HG02571 (cell line): ENCODE measurements at regions not wholly inside any gene's neighbourhood (a gene's known extent, or its start where the extent isn't known, plus 50 kb on each side); places are given as distances from the start of the nearest gene placed in this dataset.

Experiments used
- ATAC-seq: cut with Tn5 transposase; IDR thresholded peaks from one replicate; pipeline ENCODE4 v1.9.1; 2021; ENCODE audit warnings: mild to moderate bottlenecking, moderate library complexity; ENCODE audit not compliant: unreplicated experiment

DNA sequence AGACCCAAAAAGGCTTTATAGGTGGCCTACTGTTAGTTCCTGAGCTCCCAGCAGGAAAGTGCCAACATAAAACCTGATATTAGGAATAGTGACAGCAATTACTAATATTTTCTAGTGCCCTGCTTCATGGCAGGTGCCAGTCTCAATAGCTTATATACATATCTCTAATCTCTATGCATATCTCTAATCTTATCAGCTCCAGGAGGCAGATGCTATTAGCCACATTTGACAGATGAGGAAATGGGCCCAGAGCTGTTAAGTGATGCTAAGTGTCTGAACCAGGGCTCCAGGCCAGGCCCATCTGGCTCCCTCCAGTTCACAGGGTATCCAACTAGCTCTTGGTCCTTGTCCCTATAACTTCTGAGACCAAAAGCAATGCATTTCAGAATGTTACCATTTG is 142.5 kb downstream of the CHIC2 start:
- ATAC-seq: no peak

DNA sequence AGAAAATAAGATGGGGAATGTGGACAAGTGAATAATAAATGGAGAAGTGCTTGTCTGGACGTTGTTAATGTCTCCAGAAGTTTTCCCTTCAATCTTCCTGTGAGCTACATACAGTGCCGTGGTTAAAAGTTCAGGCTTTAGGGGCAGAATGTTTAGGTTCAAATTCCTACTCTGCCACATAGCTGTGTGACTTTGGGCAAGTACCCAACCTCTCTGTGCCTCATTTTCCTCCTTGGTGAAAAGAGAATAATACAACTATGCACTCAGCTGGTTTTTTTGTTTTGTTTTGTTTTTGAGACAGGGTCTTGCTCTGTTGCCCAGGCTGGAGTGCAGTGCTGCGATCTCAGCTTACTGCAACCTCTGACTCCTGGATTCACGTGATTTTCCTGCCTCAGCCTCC is 143.5 kb downstream of the CHIC2 start:
- ATAC-seq: no peak

DNA sequence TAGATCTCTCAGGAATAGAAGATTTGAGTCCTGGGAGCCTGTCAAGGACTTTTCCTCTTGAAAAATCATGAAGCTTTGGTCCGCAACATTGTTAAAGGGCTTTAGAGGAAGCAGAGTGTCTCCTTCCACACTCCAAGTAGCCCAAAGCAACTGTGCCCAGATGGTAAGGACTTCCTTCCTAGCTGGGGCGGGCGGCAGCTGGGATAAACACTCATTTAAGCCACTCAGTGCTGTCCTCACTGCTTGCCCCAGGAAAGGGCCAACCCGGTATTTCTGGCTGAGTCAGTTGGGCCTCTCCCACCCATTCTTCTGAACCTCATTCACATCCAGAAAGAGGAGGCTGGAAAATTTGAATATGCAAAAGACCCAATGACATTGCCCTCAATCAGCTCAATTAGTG is 144.3 kb downstream of the CHIC2 start:
- no peak for ATAC-seq

DNA sequence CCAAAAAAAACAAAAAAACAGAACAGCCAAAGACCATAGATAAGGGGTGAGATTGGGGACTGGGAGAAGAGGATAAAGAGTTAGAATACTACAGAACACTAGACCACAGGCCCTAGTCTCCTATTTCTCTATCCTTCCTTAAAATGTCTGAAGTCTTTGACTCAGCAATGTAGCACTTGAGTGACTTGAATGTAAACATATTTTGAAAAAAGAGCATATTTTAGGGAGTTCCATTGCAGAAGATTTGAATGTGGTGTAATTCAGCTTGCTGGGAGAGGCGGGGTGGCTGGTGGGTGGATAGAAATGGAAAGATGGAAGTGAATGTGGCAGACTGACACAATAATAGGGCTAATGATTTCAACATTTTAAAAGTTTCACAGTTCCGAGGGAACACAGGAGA is 144.9 kb downstream of the CHIC2 start:
- ATAC-seq: no peak

DNA sequence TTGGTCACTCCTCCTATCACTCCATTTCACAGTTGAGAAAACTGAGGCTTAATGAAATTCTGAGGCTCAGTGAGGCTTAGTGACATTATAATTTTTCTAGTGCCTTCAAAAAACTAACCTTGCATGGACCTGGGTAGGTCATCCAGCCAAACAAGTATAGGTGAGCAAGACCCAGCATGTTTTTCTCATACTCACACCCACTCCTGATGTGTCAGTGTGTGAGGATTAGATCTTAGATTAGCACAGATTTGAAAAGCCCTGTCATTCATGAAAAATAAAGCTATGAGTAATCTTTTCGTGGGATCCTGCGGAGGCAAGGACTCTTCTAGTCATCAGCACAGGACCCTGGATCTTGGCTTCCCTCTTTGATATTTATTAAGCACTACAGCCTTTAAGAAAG is 146.7 kb downstream of the CHIC2 start:
- ATAC-seq: no peak

DNA sequence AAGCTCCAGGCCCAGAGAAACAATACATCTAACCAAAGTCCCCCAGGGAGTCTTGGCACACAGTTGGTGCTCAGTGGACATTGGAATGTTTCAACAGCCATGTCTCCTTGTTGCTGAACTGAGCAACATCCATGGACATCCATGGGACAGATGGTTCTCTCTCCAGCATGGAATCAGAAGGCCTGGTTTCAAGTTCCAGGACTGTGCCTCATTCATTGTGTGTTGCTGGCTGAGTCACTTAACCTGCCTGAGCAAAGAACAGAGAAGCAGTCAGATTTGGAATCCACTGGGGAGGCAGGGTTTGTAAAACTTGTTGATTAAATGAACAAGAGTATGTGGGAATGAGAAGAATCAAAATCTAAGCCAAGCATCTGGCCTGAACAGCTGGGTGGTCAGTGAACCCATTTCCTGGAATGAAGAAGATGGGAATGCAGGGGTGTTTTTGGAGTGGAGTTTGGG is 147.9 kb downstream of the CHIC2 start:
- no peak for ATAC-seq

DNA sequence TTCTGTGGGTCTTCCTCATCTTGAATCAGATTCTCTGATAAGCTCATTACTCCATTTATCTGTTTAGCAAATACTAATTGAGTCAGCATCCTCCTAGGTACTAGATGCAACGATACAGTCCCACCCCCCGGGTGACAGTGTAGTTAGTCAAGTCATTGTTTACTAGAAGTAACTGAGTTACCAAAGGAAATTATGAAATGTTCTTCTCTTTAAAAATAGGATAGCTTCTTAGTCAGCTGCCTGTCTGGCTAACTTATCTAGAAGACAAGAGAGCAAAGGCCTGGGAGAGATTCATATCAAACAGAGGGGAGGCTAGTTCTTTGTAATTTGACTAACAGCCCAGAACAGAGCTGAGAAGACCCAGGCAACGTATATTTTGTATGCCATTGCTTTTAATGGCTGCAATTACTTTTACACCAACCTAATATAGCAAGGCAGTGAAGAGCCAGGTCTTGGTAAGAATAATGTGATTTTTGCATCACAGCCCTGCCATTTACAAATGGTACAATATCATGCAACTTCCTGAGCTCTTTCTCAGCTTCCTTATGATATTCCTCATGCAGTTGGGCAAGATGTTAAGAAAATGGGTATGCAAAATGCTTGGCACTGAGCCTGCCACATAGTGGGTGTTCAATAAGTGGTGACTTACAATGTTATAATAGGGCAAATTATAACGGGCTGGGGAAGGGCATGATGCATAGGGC is 149.9 kb downstream of the CHIC2 start:
- ATAC-seq: no peak

DNA sequence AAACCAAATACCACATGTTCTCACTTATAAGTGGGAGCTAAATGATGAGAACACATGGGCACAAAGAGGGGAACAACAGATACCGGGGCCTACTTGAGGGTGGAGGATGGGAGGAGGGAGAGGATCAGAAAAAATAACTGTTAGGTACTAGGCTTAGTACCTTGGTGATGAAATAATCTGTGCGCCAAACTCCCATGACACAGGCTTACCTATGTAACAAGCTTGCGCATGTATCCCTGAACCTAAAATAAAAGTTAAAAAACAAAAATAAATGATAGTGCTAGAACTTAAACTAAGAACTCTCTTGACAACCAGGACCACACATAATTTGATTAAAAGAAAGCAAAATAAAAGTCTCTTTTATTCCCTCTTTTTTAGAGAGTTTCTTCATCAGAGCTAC is 150.6 kb downstream of the CHIC2 start:
- no peak for ATAC-seq

DNA sequence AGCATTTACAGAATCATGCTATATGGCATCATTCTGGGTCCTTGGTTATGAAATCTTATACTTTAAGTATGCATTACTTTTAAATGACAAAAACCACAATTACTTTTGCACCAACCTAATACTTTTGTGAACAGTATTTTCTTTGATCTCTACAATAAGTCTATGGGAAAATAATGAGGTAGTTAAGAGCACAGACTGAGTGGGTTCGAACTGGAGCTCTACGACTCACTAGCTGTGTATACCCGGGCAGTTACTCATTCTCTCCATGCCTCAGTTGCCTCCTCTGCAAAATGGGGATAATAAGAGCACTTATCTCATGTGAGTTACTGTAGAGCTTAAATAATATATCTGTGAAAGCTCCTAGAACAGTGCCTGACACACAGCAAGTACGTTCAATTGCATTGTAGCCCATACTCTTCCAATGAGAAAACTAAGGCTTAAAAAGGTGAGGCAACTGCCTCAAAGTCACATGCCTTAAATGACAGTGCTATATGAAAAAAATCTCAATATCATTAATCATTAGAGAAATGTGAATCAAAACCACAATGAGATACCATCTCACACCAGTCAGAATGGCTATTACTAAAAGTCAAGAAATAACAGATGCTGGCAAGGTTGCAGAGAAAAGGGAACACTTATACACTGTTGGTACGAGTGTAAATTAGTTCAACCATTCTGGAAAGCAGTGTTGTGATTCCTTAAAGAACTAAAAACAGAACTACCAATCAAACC is 151.5 kb downstream of the CHIC2 start:
- no peak for ATAC-seq

DNA sequence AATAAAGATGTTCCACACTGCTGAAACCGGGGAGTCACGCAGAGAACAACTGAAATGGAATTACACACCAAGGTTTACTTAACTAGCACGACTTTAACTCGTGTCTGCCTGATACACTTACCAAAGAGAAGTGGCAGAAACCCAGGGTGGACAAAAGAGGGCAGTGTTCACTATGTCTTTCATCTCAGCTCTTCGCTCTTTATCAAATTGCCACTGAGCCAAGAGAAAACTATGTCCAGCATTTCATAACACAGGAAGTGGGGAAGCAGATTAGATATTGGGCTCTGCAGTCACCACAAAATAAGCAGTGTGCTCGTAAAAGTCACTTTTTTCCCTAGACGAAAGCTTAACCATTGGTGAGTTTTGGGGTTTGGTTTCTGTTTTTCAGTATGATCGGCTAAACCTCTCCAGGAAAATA is 155.7 kb downstream of the CHIC2 start:
- no peak for ATAC-seq

DNA sequence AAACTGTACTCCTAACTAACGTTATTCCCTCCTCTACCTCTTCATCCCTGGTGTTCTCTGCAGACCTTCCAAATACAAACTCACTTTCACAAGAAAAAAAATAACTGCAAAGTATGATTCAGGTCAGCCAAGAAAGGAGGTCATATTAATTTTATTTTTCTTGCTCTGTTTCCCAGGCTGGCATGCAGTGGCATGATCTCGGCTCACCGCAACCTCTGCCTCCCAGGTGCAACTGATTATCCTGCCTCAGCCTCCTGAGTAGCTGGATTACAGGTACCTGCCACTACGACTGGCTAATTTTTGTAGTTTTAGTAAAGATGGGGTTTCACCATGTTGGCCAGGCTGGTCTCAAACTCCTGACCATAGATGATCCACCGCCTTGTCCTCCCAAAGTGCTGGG is 156.6 kb downstream of the CHIC2 start:
- ATAC-seq: no peak

DNA sequence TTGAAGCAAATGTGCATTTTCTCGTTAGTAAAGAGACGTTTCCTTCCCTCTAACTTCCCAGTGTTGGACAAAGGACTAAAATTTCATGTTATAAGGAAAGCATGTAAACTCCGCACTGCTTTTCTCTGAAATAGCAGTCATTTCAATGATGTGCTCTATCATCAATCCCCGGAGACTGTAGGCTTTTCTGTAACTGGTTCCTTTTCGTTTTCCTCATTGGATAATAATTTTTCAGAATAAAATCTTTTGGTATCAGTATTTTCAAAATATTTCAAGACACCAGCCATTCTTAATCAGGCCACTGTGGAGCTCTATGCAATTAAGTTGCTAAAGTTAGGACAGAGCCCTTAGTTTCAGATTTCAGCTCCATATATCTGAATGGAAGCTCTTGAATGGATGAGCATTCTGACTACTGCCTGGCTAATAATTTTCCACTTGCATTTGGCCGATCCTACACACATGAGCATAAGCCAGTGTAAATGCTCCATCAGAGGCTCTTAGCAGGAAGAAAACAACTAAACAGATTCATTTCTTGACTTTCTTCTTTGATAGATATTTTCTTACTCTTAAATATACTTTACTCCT is 157.7 kb downstream of the CHIC2 start:
- ATAC-seq: no peak

DNA sequence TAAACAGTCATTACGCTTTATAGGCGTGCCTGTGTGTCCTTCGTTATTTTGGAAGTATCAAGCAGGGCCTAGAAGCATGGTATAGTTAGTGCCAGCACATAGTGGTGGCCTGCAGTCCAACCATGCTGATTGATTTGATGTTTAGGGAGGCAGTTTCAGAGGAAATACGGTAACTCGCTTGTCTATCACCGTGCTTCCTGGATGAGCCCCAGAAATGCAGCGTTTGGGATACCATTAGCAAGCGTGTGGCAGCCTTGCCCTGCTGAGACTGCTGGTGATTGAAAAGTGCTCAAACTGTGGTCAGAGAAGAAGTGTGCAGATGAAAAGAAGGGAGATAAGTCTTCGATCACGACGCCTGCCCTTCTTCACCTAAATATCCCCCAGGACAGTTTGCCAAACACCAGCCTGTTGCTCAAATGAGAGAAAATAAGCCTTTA is 158.4 kb downstream of the CHIC2 start:
- ATAC-seq: no peak

DNA sequence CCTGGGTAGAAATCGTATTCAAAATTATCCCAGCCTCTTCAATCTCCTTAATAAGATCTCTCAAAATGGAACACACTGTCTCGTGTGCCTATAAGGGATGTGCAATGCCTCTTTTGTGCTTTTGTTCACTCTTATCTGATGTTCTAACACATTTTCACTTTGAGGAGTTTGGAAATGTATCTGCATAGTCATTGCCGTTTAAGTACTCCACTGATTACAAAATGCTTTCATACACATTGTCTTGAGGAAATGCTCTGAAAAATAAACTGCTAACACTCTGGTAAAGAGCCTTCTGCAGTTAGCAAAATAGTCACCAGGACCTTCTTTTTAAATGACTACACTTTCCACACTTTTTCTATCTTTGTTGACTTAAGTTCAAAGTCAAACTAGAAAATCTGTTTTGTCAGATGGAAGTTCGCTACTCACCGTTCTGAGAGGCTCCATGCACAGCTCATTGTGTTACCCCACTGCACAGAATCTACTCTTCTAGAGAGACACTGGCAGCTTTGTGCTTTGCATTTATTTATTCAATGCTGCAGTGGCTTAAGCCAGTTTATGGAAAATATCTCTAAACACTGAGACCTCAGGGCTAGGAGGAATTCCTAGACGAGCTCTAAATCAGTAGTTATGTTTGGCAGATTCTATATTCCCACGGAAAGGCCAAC is 159.0 kb downstream of the CHIC2 start:
- ATAC-seq: no peak

DNA sequence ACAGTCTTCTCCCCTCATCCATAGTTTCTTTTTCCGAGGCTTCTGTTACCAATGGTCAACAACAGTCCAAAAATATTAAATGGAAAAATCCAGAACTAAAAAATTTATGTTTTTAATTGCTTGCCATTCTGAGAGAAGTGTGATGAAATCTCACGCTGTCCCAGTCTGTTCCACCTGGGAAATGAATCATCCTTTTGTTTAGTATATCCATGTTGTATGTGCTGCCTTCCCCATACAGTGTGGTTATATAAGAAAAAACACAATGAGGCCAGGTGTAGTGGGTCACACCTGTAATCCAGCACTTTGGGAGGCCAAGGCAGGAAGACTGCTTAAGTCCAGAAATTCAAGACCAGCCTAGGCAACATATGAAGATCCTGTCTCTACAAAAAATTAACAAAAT is 161.6 kb downstream of the CHIC2 start:
- ATAC-seq: no peak

DNA sequence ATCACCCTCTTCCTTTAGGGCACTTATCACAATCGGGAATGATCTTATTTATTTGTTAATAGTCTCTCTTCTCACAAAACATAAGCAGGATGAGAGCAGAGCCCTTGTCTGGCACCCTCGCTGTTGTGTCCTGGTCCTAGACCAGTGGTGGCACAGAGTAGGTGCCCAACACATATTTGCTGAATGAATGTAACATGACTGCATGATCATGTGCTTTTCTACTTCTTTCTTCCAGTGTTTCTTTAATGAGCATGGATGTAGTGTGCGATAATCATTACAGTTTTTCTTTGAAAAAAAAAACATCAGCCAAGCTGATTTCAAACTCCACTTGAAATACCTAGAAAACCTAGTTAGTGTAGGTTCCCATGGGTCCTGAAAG is 164.1 kb downstream of the CHIC2 start:
- no peak for ATAC-seq

DNA sequence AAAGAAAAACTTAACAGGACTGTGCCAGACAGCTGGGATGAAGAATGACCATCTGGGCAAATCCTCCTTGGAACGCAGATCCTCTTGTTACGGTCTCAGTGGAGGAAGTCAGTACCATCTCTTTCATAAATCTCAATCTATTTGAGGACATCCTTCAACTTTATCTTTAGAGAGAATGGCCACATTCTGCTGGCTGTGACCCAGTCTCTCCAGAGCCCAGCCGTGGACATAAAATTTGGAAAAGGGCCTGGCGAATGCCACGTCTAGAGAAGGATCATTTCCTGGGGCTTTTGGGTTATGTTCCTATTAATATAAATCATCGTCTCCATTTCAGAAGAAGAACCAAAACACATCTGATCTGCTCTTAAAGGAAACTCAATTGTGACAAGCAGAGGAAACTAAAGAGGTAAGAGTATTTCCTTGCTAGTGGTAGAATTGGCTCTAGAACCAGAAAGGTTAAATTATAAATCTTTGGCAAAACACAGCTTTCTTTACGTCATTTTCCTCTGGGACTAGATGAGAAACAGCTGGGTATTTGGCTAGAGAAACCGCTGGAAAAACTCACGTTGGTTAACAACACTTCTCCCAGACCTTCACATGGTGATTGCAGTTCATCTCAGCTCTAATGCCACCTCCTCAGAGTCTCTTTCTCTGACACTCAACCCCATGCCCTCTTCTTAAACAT is 164.7 kb downstream of the CHIC2 start:
- no peak for ATAC-seq

DNA sequence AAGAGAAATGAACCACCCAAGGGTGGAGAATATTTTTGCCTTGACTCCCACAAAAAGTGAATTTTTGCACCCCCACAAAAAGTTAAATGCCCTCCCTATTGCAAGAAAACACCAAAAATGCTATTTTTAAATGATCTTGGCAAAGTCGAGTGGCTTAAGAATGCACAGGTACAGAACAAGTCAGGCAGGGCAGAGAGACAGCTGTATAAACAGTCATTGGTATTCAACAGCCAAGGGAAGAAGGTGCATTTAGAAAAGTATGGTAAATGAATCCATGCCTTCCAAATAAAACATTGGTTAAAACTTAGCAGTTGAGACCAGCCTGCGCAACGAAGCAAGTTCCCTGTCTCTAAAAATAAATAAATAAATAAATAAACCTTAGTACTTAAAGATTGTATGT is 169.3 kb downstream of the CHIC2 start:
- no peak for ATAC-seq

DNA sequence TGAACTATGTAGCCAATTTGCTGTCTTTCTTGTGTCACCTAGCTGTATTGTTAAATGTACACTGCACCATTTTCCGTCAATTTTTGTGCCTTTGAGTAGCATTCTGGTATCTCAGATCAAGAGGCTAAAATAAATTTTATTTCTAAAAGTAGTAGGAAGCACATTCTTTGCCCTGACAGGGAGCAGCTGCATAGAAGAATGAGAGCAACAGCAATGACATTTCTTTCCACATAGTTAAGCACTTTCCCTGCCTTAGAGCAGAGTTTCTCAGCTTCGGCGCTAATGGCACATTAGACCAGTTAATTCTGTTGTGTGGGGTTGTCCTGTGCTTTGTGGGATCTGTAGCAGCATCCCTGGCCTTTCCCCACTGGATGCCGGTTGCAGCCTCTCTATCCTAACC is 173.9 kb downstream of the CHIC2 start:
- no peak for ATAC-seq

DNA sequence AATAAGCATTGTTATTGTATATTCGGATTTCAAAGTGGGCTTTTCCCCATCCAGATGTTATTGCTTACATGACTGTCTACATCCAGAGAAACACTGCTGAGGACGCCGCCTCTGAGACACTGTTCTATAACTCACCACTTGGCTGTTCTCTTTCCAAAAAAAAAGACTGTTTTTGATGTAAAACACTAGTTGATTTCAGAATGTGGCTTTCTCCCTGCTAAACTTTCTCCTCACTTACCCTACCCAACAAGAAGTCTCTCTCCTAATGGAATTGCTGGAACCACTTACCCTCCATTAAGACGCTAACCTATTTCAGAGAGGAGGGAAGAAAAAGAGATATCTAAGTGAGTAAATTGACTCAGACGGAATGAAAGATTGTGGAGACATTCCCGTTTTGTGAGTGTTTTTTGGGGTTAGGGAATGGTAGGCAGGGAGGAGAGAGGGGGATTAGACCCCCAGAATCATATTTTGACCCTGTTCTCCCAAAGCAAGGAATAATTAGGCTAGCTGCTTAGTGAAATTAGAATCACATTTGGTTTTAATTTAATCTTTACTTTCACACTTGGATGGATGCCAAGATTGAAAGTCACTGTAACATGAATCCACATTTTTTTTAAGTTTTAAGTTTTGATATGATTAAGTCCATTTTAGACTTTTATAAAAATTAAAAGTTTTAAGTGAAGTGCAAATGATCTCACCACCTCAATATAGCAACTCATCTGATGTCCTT is 174.9 kb downstream of the CHIC2 start:
- no peak for ATAC-seq
